ENCODE measurements at regions not wholly inside any gene's neighbourhood (a gene's known extent, or its start where the extent isn't known, plus 50 kb on each side); places are given as distances from the start of the nearest gene placed in this dataset.

DNA sequence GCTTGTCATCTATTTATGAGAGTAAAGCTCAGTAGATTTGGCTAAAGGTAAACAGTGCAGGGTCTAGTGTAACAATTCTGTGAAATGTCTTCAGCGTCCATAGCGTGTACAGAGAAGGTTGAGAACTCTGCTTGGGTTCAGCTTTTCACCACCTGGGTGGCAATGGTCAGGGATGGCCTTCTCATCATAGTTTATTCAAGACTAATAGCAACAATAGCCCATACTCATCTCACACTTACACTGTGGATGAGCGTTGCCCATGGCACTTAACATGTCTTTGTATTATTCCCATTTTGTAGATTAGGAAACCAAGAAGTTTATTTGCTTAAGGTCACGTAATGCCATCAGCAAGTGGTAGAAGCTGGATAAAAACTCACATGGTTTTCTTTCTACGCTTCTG is 106.8 kb upstream of the RND3 start:
- ATAC-seq, result no peak
- TF ChIP-seq ZNF70 (CRISPR knock-in tag; IDR thresholded peaks at IDR 0.05) (no peak), ZFP30 (CRISPR knock-in tag; IDR thresholded peaks at IDR 0.05) (no peak), BACH2 (CRISPR knock-in tag; IDR thresholded peaks at IDR 0.05; ENCODE audit: borderline replicate concordance) (no peak), ESRRG (CRISPR knock-in tag; IDR thresholded peaks at IDR 0.05) (no peak), ZFP3 (CRISPR knock-in tag; IDR thresholded peaks at IDR 0.05) (no peak), TSHZ2 (CRISPR knock-in tag; IDR thresholded peaks at IDR 0.05) (no peak), ARNTL (CRISPR knock-in tag; IDR thresholded peaks at IDR 0.05; ENCODE audit: borderline replicate concordance, low read depth) (no peak), ZNF565 (CRISPR knock-in tag; conservative IDR thresholded peaks at IDR 0.05; ENCODE audit: low read depth) (no peak), TCF4 (CRISPR knock-in tag; IDR thresholded peaks at IDR 0.05; ENCODE audit: borderline replicate concordance) (no peak), ISL1 (CRISPR knock-in tag; IDR thresholded peaks at IDR 0.05) (no peak), PATZ1 (CRISPR knock-in tag; IDR thresholded peaks at IDR 0.05; ENCODE audit: borderline replicate concordance) (no peak), ZC3H10 (CRISPR knock-in tag; IDR thresholded peaks at IDR 0.05) (no peak), ZNF8 (CRISPR knock-in tag; IDR thresholded peaks at IDR 0.05) (no peak)

GRCh38 chr2:150591496-150592285 is 104.2 kb upstream of the RND3 start:
- ATAC-seq, result no peak
- TF ChIP-seq RARB (CRISPR knock-in tag; IDR thresholded peaks at IDR 0.05) (no peak), BACH2 (CRISPR knock-in tag; IDR thresholded peaks at IDR 0.05; ENCODE audit: borderline replicate concordance) (no peak), ESRRG (CRISPR knock-in tag; IDR thresholded peaks at IDR 0.05) (no peak), PPARA (CRISPR knock-in tag; IDR thresholded peaks at IDR 0.05; ENCODE audit: borderline replicate concordance) (no peak), TSHZ2 (CRISPR knock-in tag; IDR thresholded peaks at IDR 0.05) (no peak), CSDC2 (CRISPR knock-in tag; IDR thresholded peaks at IDR 0.05) (no peak), OSR1 (CRISPR knock-in tag; IDR thresholded peaks at IDR 0.05) (no peak), GLIS3 (CRISPR knock-in tag; IDR thresholded peaks at IDR 0.05) (no peak), TCF4 (CRISPR knock-in tag; IDR thresholded peaks at IDR 0.05; ENCODE audit: borderline replicate concordance) (no peak), ISL1 (CRISPR knock-in tag; IDR thresholded peaks at IDR 0.05) (no peak)

DNA sequence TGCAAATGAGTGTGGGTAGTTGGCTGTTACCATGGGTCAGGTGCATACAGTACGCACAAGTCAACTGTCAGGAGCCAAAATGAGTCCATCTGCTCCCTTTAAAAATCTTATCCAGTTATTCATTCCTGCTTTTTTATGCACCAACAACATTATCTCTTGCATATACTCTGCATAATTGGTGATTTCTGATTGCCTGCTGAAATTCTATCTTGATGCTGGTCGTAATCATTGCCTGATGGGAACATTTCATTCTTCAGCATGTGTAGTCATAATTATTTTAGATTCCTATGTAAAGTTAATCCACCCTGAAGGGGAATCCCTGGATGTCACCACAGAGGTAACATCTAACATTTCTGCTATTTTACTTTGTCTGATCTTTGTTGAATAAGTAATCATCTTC is 102.2 kb upstream of the RND3 start:
- TF ChIP-seq ISL1 (CRISPR knock-in tag; IDR thresholded peaks at IDR 0.05) (no peak), ZFP30 (CRISPR knock-in tag; IDR thresholded peaks at IDR 0.05) (no peak), TOX (CRISPR knock-in tag; IDR thresholded peaks at IDR 0.05; ENCODE audit: borderline replicate concordance) (no peak), ZNF70 (CRISPR knock-in tag; IDR thresholded peaks at IDR 0.05) (no peak)

GRCh38 chr2:150588506-150588870 is 101.0 kb upstream of the RND3 start:
- TF ChIP-seq ESRRG (CRISPR knock-in tag; IDR thresholded peaks at IDR 0.05), result no peak
- no peak for TF ChIP-seq GLIS3 (CRISPR knock-in tag; IDR thresholded peaks at IDR 0.05)
- TF ChIP-seq CSDC2 (CRISPR knock-in tag; IDR thresholded peaks at IDR 0.05), result no peak
- TF ChIP-seq TSHZ2 (CRISPR knock-in tag; IDR thresholded peaks at IDR 0.05), result no peak
- TF ChIP-seq OSR1 (CRISPR knock-in tag; IDR thresholded peaks at IDR 0.05), result no peak
- no peak for TF ChIP-seq TOX (CRISPR knock-in tag; IDR thresholded peaks at IDR 0.05; ENCODE audit: borderline replicate concordance)
- TF ChIP-seq SNAI2 (CRISPR knock-in tag; IDR thresholded peaks at IDR 0.05), result no peak
- ATAC-seq, result no peak

More for the DNA sequence above, 102.2 kb upstream of the RND3 start:
- ATAC-seq, result no peak
